Panc1 (cell line): ENCODE measurements at regions not wholly inside any gene's neighbourhood (a gene's known extent, or its start where the extent isn't known, plus 50 kb on each side); places are given as distances from the start of the nearest gene placed in this dataset.

ENCODE experiments used
- ATAC-seq: fragments of 200-7000 bp; cut with Tn5 transposase; 2 replicates; pipeline ENCODE4 v1.9.1; 2020; ENCODE audit warnings: mild to moderate bottlenecking, moderate library complexity
- BruUV-seq: library from RNA; stranded (reverse); fragments of 400-500 nt; replicated peaks from 2 replicates; lab custom pipeline; 2021; lab: Mats Ljungman, UMichigan
- CTCF ChIA-PET: fragments of 300-600 bp; sonication (Branson Sonifier 250); formaldehyde crosslinking; loops from one replicate; lab custom pipeline; 2022; ENCODE audit warnings: antibody characterized with exemption; lab: Charles Lee
- POLR2A ChIA-PET: fragments of 300-600 bp; sonication (Branson Sonifier 250); formaldehyde crosslinking; loops from one replicate; lab custom pipeline; 2022; ENCODE audit warnings: antibody characterized with exemption; lab: Charles Lee
- DNase-seq: peaks from one replicate; pipeline ENCODE4 v3.0.0-alpha.2; 2010; ENCODE audit warnings: low read depth, low spot score
- H3K27ac ChIP-seq: 2 replicates; pipeline ENCODE4 v1.5.1; 2011; ENCODE audit warnings: mild to moderate bottlenecking, low read length, inconsistent platforms
- H3K27me3 ChIP-seq: fragments of 200-500 bp; sonication (Bioruptor generic); 2 replicates; pipeline ENCODE4 v1.6.0; 2014; ENCODE audit warnings: low read length, inconsistent platforms; ENCODE audit not compliant: control insufficient read depth, insufficient read depth
- H3K36me3 ChIP-seq: fragments of 200-500 bp; sonication (Bioruptor generic); 2 replicates; pipeline ENCODE4 v1.5.1; 2014; ENCODE audit warnings: inconsistent platforms, mild to moderate bottlenecking, low read length, moderate library complexity; ENCODE audit not compliant: control insufficient read depth, insufficient read depth
- H3K4me1 ChIP-seq: 2 replicates; pipeline ENCODE4 v1.5.1; 2011; ENCODE audit warnings: inconsistent platforms, mild to moderate bottlenecking, low read length, moderate library complexity; ENCODE audit not compliant: control insufficient read depth, insufficient read depth
- H3K4me3 ChIP-seq, 2 experiments: 2 replicates each; pipeline ENCODE4 v1.5.1; 2011 to 2012; ENCODE audit warnings: low read depth in 2 of 2, low read length in 2 of 2, mild to moderate bottlenecking in 2 of 2, inconsistent platforms in 1 of 2, moderate library complexity in 1 of 2
- H3K9me3 ChIP-seq: fragments of 200-500 bp; sonication (Bioruptor generic); 2 replicates; pipeline ENCODE4 v1.5.1; 2014; ENCODE audit warnings: low read depth, mild to moderate bottlenecking, inconsistent platforms, low read length, moderate library complexity; ENCODE audit not compliant: control insufficient read depth, insufficient read depth
- CTCF ChIP-seq: fragments of 450-650 bp; IDR thresholded peaks from 2 replicates; pipeline ENCODE4 v1.5.1; 2017; ENCODE audit warnings: mild to moderate bottlenecking
- POLR2AphosphoS5 ChIP-seq: IDR thresholded peaks from 2 replicates; pipeline ENCODE4 v1.6.1; 2012; ENCODE audit warnings: mild to moderate bottlenecking, low read depth, low read length, moderate library complexity
- REST ChIP-seq, 2 experiments: IDR thresholded peaks; 2 replicates each; pipeline ENCODE4 v1.6.1; 2011 to 2012; ENCODE audit warnings: low read depth in 2 of 2, control low read depth in 1 of 2, low read length in 1 of 2, mild to moderate bottlenecking in 1 of 2, moderate library complexity in 1 of 2; ENCODE audit not compliant: insufficient read depth in 1 of 2
- SIN3A ChIP-seq: IDR thresholded peaks from 2 replicates; pipeline ENCODE4 v1.6.1; 2012; ENCODE audit warnings: low read depth, mild to moderate bottlenecking, low read length, moderate library complexity, borderline replicate concordance; ENCODE audit not compliant: insufficient read depth
- TCF7L2 ChIP-seq: IDR thresholded peaks from 2 replicates; pipeline ENCODE4 v1.6.1; 2011; ENCODE audit warnings: mild to moderate bottlenecking, low read depth, low read length, inconsistent platforms
- in situ Hi-C: cut with HindIII; loops from 2 replicates; pipeline ENCODE4 v1.10.0; 2016; ENCODE audit warnings: low sequenced_read_pairs, low pct_unique_long_range_greater_than_20kb
- intact Hi-C: fragments of 100-400 bp; cut with micrococcal nuclease; formaldehyde crosslinking; loops from one replicate; pipeline ENCODE4 v1.10.0; 2022; ENCODE audit not compliant: unreplicated experiment

GRCh38 chr2:128589681-128590080 lies 271.0 kb upstream of the HS6ST1 start:
- Histone ChIP-seq H3K4me1 (no peaks in the 10 kb centered on the region), H3K4me3 (no peak overlapping the region), H3K9me3 (peaks cover 8% of the 10 kb centered on the region; the same call in 1 of the 2 replicates), H3K27ac (no peak overlapping the region), H3K27me3 (no peaks in the 10 kb centered on the region), H3K36me3 (no peaks in the 10 kb centered on the region)
- in situ Hi-C loops: no loop called here
- intact Hi-C loops: no loop called here
- ChIA-PET POLR2A (no interaction called here), CTCF (no interaction called here)
- TF ChIP-seq CTCF (no peak), POLR2AphosphoS5 (no peak), SIN3A (no peak), REST (IDR thresholded peaks at IDR 0.05; ENCODE audit: insufficient read depth in 1 of 2, low read depth in 2 of 2, low read length in 1 of 2) (no peak), TCF7L2 (no peak)
- DNase-seq: no peak
- BruUV-seq: no TSS peak
- no peak for ATAC-seq

- DNase-seq (no peak), ATAC-seq (no peak)
- Histone ChIP-seq H3K4me3 (no peak overlapping the region), H3K9me3 (peaks cover 3% of the 10 kb centered on the region; the same call in 1 of the 2 replicates), H3K4me1 (no peaks in the 10 kb centered on the region), H3K27ac (no peak overlapping the region), H3K36me3 (no peaks in the 10 kb centered on the region), H3K27me3 (no peaks in the 10 kb centered on the region)
- no peak for TF ChIP-seq REST (IDR thresholded peaks at IDR 0.05; ENCODE audit: insufficient read depth in 1 of 2, low read depth in 2 of 2, low read length in 1 of 2)
- no peak for TF ChIP-seq SIN3A
- no peak for TF ChIP-seq POLR2AphosphoS5
- no peak for TF ChIP-seq TCF7L2
- no peak for TF ChIP-seq CTCF
- intact Hi-C loops (no loop called here), in situ Hi-C loops (no loop called here)
- ChIA-PET CTCF (no interaction called here), POLR2A (no interaction called here)
- no TSS peak for BruUV-seq
These were observed 271.8 kb upstream of the HS6ST1 start for GRCh38 chr2:128590309-128591021.
